AG04449 (cell line): ENCODE measurements at regions not wholly inside any gene's neighbourhood (a gene's known extent, or its start where the extent isn't known, plus 50 kb on each side); places are given as distances from the start of the nearest gene placed in this dataset.

Experiments
- CTCF ChIA-PET: fragments of 350-600 bp; formaldehyde crosslinking; extraction: SDS; loops from one replicate; lab custom pipeline; 2021; ENCODE audit warnings: antibody characterized with exemption; lab: Yijun Ruan, JAX
- POLR2A ChIA-PET: fragments of 400-600, 350-600 bp; formaldehyde crosslinking; extraction: SDS; loops from one replicate; lab custom pipeline; 2020; ENCODE audit warnings: antibody characterized with exemption, inconsistent platforms; lab: Yijun Ruan, JAX
- DNase-seq: peaks from one replicate; pipeline ENCODE4 v3.0.0-alpha.2; 2010; ENCODE audit warnings: low read depth, low spot score
- H3K4me3 ChIP-seq: 2 replicates; pipeline ENCODE4 v1.5.1; 2011; ENCODE audit warnings: low read depth, mild to moderate bottlenecking, control low read depth, low read length
- TF ChIP-seq, protein P1 (sequence below): IDR thresholded peaks from one replicate; pipeline ENCODE4 v1.5.1; 2011; ENCODE audit warnings: mild to moderate bottlenecking, moderate library complexity, low read length, control low read depth, inconsistent platforms; ENCODE audit not compliant: insufficient read depth; ENCODE audit errors: missing control alignments

DNA sequence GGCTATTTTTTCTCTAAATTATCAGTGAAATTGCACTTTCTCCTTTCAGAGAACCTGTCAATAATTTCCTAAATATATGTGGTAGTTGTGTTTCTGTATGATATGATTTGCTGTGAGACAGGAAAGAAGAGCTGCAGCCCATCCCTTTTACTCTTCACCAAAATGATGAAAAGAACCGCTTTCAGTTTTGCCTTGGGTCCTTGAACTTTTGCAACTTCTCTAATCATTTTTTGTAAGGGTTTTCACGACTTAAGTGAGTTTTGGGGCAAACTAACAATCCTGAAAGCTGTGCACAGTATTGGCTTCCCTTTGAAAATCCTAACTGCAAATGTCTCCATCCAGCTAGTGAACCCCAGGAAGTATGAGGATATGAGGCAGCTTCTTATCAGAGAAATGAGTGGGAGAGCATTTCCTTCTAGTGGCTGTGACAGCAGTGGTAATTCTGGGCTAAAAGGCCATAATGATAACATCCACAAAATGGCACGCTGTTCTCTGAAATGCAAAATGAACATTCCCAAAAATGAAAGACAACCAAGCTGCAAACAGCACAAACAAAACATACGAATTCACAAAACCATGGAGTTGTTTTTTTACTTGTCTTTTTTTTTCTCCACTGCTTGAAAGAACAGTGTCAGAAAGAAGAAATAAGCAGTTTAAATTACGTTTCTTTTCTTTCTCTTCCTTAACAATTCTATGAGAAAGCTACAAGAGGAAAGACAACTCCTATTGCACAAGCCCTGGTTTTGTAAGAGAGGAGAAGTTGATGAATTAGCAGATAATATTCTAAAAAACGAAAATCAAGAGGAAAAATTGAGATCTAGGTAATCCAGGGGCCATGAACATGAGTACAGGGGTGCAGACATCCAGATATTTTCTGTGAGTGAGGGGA, 1291.6 kb upstream of the ZEB2 start:
- ChIA-PET CTCF (no interaction called here), POLR2A (no interaction called here)
- no peak overlapping the region for H3K4me3 ChIP-seq
- TF ChIP-seq, protein P1, sequence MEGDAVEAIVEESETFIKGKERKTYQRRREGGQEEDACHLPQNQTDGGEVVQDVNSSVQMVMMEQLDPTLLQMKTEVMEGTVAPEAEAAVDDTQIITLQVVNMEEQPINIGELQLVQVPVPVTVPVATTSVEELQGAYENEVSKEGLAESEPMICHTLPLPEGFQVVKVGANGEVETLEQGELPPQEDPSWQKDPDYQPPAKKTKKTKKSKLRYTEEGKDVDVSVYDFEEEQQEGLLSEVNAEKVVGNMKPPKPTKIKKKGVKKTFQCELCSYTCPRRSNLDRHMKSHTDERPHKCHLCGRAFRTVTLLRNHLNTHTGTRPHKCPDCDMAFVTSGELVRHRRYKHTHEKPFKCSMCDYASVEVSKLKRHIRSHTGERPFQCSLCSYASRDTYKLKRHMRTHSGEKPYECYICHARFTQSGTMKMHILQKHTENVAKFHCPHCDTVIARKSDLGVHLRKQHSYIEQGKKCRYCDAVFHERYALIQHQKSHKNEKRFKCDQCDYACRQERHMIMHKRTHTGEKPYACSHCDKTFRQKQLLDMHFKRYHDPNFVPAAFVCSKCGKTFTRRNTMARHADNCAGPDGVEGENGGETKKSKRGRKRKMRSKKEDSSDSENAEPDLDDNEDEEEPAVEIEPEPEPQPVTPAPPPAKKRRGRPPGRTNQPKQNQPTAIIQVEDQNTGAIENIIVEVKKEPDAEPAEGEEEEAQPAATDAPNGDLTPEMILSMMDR: no peak
- DNase-seq: no peak

DNA sequence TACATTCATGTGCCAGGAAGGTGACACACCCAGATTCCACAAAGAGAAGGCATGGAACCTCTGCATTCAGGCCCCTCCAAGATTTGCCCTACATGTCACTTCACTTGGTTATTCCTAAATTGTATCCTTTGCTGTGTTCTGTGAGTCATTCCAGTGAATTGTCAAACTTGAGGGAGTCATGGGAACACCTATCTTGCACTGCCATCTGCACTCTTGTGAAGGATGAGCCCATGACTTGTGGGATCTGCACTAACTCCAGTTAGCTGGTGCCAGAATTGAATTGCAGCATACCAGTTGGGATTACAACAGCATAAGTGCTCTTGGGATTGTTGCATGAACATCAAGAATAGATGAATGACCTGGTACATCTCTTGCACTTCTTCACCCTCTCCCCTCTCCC, 1288.0 kb upstream of the ZEB2 start:
- no peak for DNase-seq
- TF ChIP-seq, protein P1: no peak
- ChIA-PET CTCF (no interaction called here), POLR2A (no interaction called here)
- H3K4me3 ChIP-seq: no peak overlapping the region

DNA sequence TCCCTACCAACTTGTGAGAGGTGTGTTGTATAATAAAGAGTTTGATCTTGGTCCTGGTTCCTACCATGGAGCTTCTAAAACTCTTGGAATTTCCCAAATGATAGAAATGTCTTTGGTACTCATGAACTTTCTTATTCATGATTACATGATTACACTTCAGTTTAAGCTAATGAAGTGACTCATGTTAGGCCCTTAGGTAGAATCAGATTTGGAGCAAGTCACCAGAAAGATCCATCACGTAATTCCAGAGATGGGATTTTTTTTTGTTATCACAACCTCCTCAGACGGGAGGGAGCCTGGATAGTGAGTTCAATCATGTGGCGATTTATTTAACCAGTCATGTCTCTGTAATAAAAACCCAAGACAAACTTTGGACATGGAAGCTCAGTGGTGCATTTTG, 1287.6 kb upstream of the ZEB2 start:
- TF ChIP-seq, protein P1: no peak
- no peak for DNase-seq
- POLR2A ChIA-PET: no interaction called here
- H3K4me3 ChIP-seq: no peak overlapping the region
- CTCF ChIA-PET: no interaction called here

DNA sequence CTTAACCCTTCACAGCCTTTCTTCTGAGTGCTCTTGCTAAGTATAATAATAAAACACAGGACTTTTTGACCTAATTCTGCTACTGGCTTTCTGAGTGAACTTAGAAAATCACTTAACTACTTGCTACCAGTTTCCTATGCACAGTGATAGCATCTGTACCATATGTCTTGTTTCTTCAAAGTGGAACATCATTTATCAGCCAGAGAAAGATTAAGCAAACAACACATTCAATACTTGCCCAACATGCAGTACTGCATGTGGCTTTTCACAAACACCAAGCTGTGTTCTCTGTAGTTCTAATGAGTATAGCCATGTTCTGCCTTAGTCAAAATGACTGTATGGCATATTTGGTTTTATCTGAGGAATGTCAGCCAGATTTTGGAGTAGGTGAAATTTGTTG, 1286.6 kb upstream of the ZEB2 start:
- ChIA-PET CTCF (no interaction called here), POLR2A (no interaction called here)
- TF ChIP-seq, protein P1: no peak
- no peak for DNase-seq
- no peak overlapping the region for H3K4me3 ChIP-seq

DNA sequence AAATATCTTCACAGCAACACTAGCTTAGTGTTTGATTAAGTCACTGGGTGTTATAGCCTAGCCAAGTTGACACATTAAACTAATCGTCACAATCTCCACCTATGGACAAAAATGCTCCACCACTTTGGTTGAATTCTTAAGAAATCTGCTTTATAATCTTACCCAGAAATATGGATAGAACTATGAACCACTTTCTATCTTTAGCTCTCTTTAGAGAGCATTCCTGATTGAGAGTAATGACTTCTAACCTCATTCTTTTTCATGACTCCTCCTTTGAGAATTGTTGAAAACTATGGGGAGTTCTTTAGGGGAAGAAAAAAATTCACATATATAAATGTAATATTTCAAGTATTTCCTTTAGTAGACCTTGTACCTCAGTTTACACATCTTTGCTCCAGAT, 1282.2 kb upstream of the ZEB2 start:
- no peak overlapping the region for H3K4me3 ChIP-seq
- POLR2A ChIA-PET: no interaction called here
- CTCF ChIA-PET: no interaction called here
- no peak for DNase-seq
- TF ChIP-seq, protein P1: no peak

DNA sequence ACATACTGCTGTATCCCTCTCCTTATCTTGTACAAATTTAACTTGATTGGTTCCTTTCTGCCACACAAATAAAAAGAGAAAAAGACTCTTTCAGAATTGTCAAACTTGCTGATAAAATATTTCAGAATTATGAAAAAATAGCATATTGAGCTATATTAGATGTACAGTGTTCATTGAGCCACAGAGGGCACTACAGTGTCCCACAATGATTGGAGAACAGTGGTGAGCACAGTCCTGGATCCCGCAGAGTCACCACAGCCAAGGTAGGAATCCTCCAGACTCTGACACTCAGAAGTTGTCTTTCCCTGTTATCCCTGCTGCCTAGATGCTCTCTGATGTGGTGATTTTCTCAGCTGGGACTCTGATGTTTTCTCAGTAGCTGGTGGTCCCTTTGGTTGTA, 1281.3 kb upstream of the ZEB2 start:
- ChIA-PET CTCF (no interaction called here), POLR2A (no interaction called here)
- no peak overlapping the region for H3K4me3 ChIP-seq
- TF ChIP-seq, protein P1: no peak
- DNase-seq: no peak
